Central memory CD4-positive, alpha-beta T cell (primary cell): ENCODE measurements at regions not wholly inside any gene's neighbourhood (a gene's known extent, or its start where the extent isn't known, plus 50 kb on each side); places are given as distances from the start of the nearest gene placed in this dataset.
"Not testable (repeated sequence)": the region's sequence is repeated elsewhere in the genome, so short reads cannot be mapped to it uniquely, and the experiment has no call there.

Experiments used
- DNase-seq: peaks from one replicate; pipeline ENCODE4 v3.0.0; 2022

DNA sequence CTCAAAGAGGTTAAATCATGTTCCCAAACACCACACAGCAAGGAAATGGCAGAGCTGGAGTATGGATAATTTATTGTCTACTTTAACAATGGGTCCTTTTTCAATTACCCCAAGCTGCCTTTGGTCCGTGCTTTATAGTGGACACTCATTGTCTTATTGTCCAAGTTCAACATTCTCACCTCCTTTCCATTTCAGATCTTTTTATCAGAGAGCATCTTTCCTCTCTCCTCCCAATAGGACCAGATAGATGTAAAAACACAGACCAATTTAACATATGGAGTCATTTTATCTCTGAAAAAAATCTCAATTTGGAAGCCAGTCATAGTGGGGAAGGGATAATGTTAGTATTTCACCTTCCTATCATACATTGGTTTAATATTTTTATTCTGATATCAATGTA lies 83.5 kb upstream of the WAC start:
- no peak for DNase-seq

GRCh38 chr10:28449926-28450325 lies 83.0 kb upstream of the WAC start:
- DNase-seq, result no peak

DNA sequence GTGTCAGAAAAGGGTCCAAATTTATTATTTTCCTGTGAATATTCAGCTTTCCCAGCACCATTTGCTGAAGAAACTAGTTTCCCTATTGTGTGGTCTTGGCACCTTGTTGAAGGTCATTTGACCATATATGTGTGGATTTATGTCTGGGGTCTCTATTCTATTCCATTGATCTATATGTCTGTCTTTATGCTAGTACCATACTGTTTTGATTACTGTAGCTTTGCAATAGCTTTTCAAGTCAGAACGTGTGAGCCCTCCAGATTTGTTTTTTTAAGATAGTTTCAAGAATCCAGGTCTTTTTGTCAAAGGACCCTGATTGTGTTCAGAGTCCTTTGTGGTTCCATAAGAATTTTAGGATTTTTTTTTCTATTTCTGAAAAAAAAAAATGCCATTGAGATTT lies 79.0 kb upstream of the WAC start:
- DNase-seq, result no peak

- DNase-seq, result no peak
Observed at GRCh38 chr10:28457110-28457509, 75.8 kb upstream of the WAC start.

GRCh38 chr10:28457873-28458272 lies 75.0 kb upstream of the WAC start:
- DNase-seq, result not testable (repeated sequence)

GRCh38 chr10:28459453-28460144 lies 73.3 kb upstream of the WAC start:
- DNase-seq, result no peak

- DNase-seq, result no peak
Observed at GRCh38 chr10:28463141-28463540, 69.8 kb upstream of the WAC start.

DNA sequence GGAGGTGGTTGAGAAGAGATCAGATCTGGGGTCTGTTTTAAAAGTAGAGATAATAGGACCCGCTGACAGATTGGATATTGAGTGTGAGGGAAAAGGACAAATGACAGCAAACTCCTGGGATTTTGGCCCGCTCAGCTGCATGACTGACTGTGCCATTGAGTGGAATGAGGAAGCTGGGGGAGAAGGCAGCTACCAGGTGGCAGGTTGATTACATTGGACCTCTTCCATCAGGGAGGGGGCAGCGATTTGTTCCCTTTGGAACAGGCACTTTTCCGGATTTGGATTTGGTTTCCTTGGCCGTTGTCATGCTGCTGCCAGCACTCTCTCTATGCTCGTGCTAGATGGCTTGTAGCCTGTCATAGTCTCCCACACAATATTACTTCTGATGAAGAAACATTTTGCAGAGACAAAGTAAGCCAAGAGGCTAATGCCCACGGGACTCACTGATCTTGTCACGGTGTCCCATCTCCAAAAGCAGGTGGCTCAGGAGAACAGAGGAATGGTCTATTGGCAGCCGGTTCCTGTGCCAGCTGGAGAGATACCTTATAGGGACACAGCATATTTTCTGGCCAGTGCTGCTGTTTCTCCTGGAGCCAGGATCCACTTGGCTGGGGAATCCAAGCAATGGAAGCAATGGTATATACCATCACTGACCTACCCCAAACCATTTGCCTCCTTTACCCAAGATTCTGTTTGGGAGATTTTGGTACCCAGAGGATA lies 69.1 kb upstream of the WAC start:
- DNase-seq, result no peak

DNA sequence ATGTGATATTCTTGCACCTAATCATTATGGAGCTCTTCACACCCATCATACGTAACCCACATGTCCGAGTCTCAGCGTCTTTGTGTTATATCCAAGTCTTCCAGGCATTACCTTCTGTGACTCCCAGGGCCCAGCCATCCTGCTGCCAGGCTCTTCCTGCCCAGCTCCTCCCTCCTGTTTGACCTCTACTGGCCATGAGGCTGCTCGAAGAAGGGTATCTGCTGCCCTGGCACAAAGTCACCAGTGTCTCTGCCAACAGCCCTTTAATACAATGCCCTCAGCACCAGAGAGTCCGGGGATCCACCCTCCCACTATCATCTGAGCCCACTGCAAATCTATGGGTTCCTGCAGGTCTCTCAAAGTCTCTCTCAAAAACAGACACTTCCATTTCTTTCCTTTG lies 65.3 kb upstream of the WAC start:
- no peak for DNase-seq

DNA sequence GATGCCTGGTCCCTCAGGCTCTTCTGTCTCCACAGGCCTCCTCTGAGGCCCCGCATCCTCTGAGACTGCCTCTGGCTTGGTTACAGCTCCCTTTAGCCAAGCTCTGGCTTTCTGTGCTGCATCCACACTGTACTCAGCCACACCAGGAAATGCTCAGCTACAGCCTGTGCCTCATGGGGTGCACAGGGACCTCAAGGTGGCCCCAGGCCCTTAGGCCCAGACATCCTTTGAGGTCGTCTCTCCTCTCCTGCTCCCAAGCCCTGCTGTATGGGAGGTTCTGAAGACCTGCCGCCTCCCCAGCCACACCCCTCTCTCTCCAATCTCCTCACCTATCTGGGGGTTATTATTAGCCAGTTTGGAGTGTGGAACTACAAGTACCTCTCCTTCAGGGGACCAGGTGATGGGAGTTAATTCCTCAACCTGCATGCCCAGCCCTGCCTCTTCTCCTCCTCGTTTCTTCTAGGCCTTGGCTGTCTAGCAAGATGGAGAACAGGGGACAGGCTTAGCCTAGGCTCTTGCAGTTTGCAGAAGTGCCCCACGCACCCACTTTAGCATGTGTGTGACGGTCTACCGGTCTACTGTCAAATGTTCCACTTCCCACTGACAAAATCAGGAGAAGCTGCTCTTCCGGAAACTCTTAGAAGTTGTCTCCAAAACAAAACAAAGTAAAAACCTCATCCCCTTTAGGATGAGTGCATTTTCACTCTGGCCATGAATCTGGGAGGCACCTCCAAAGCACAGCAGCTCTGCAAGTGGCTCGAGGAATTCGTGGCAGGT lies 64.0 kb upstream of the WAC start:
- DNase-seq, result no peak

DNA sequence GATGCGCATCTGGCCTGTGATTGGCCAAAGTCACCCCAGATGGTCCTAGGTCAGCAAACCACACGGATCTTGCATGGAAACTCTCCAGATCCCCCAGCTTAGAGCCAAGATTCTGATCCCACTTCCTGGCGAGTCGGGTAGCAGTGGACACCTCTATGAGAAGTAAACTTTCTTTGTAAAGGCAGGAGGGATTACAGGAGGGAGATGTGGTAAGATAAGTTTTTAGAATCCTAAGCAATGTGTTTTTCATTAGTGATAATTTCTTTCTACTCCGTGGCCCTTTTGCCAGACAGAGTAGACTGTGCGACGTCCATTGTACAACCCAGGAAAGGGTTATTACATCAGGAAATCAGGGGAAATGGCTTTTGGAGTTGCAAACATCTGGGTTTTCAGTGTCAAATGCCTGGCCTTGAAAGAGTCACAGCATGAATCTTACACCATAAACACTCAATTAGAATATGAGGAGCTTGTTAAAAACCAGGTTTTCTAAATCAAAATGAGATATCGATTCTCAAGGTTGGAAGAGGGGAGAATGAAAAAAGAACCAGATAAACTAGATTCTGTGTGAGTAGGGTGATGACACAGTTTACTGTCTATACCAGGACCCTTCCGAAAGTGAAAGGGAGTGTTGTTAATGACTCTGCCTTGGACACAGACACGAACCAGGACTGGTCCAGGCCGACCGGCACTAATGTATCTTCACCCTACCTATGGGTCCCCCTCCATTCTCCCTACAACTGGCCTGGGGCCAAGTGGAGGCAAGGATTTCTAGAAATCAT lies 61.9 kb upstream of the WAC start:
- no peak for DNase-seq

GRCh38 chr10:28471652-28472050 lies 61.3 kb upstream of the WAC start:
- DNase-seq, result no peak

GRCh38 chr10:28478646-28479045 lies 54.3 kb upstream of the WAC start:
- DNase-seq, result no peak

DNA sequence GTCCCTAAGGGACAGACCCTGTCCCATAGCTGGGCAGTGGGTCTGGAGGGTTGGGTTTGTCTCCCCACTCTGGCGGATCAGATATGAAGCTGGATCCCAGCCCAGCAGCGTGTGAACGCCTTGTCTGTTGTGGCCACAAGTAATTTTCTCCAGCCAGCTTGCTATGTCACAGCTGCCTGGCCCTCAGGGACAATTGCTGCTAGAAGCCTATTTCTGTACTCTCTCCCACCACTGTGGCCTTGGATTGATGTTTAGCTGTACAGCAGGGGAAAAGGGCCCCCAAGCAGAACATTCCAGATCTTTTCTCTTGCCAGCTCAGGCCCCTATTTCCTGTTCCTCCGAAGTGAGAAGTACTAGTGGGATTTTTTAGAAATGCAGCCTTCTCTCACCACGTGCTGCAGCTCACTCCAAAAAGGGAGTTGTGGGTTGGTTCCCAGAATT lies 53.5 kb upstream of the WAC start:
- DNase-seq, result no peak

DNA sequence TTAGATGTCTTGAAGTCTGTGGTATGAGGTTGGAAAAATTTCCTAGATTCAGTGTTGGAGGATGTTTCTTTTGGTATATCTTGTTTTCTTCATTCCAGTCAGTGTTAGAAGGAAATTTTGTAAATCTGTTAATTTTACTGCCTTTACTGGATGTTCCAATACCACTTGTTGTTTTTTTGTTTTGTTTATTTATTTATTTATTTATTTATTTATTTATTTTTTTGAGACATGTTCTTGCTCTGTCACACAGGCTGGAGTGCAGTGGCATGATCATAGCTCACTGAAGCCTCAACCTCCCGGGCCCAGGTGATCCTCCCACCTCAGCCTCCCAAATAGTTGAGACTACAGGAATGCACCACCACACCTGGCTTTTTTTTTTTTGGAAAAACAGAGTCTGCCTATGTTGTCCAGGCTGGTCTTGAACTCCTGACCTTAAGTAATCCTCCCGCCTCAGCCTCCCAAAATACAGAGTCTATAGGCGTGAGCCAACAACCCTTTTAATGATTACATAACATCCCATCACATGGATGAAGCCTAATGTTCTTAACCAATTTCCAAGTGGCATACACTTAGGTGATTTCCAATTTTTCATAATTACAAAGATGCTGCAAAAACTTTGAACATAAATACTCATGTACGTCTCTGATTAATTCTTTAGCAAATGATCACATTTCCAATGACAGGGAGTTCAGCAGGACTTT lies 52.8 kb upstream of the WAC start:
- DNase-seq, result no peak

- no peak for DNase-seq
Observed at GRCh38 chr10:28480628-28480965, 52.3 kb upstream of the WAC start.

GRCh38 chr10:28481346-28481745 lies 51.6 kb upstream of the WAC start:
- not testable (repeated sequence) for DNase-seq

DNA sequence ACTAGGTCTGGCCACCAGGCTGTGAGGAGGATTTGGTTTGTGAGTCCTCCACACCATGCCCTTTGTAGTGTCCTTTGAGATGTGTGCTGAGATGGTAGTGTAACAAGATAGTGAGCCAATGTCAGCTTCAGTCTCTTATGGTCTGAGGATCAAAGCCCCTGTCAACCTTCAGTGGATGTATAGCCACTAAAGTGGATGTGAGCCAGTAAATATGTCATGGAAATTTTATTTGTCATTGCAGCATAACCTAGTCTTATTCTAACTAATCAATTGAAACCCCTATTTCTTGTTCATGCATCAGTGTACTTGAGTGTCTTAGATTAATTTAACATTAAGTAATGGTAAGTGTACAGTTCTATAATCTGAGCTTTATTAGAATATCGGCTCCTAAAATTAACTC lies 51.0 kb upstream of the WAC start:
- no peak for DNase-seq
